ENCODE measurements at regions not wholly inside any gene's neighbourhood (a gene's known extent, or its start where the extent isn't known, plus 50 kb on each side); places are given as distances from the start of the nearest gene placed in this dataset.

DNA sequence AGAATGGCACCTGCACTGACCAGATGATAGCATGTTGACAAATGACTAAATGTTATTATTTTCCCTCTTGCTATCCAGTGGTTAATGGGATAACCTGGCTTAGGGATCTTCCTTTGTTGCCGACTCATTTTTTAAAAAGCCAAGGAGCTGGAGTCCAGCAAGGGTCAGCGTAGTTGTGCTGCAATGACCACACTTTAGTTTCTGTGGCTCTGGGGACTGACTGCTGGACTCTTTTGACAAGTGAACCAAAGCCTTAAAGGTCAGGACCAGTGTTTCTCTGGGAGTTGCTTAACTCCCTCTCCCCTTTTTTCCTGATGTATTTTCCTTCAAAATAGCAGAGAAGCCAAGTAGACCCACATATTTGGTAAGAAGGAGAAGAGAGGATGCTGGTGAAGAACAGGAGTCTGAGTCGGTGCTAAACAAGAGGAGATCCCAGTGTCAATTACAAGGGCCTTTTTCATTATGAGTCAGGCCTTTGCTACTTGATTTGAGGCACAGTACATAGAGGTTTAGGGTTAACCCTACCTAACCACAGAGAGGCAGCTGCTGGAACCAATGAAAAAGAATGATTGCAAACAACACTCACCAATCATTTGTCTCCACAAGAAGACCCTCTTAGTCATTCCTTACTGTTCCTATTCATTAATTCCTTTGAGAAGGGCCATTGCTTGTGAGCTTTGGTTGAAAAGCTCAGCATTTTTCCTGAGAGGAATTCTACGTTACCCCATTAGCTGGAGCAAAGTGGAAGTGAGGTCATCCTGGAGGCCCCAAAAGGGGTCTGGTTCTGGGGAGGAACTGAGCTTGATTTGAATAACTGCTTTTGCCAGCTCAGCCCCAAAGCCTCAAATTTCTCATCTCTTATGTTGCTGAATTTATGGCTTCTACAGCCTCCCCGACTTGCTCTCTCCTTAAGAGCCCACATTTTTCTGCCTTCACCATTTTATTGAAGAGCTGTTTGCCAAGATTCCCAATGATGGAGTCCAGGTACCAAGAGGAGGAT is 137.6 kb upstream of the HNMT start:
- TF ChIP-seq, protein P1, sequence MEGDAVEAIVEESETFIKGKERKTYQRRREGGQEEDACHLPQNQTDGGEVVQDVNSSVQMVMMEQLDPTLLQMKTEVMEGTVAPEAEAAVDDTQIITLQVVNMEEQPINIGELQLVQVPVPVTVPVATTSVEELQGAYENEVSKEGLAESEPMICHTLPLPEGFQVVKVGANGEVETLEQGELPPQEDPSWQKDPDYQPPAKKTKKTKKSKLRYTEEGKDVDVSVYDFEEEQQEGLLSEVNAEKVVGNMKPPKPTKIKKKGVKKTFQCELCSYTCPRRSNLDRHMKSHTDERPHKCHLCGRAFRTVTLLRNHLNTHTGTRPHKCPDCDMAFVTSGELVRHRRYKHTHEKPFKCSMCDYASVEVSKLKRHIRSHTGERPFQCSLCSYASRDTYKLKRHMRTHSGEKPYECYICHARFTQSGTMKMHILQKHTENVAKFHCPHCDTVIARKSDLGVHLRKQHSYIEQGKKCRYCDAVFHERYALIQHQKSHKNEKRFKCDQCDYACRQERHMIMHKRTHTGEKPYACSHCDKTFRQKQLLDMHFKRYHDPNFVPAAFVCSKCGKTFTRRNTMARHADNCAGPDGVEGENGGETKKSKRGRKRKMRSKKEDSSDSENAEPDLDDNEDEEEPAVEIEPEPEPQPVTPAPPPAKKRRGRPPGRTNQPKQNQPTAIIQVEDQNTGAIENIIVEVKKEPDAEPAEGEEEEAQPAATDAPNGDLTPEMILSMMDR (conservative IDR thresholded peaks at IDR 0.05; ENCODE audit: low read depth) = no peak
- POLR2A ChIA-PET (ENCODE audit: low non-redundant PET) = no interaction called here
- no peak overlapping the region for H3K27ac ChIP-seq
- DNase-seq (ENCODE audit: low spot score) = peak; percentile 5
- CTCF ChIA-PET = no interaction called here

DNA sequence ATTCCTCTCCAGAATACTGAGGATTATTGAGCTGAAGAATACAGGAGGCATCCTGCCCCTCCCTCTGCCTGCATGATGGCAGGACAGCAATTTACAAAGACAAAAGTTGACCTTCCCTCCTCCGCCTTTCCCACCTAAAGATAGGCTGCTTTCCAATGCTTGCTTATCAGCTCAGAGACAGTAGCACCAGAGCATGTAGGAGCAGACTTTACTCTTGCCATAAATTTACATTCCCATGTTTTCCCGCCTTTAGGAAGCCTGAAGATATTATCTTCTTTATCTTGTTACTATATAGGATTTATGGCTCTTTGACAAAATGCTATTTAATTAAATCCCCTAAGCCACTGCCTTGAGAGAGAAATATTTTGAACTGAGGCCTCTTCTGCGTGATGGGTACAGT is 135.6 kb upstream of the HNMT start:
- ChIA-PET POLR2A (ENCODE audit: low non-redundant PET) (no interaction called here), CTCF (no interaction called here)
- TF ChIP-seq, protein P1 (conservative IDR thresholded peaks at IDR 0.05; ENCODE audit: low read depth) = no peak
- no peak for DNase-seq (ENCODE audit: low spot score)
- no peak overlapping the region for H3K27ac ChIP-seq

DNA sequence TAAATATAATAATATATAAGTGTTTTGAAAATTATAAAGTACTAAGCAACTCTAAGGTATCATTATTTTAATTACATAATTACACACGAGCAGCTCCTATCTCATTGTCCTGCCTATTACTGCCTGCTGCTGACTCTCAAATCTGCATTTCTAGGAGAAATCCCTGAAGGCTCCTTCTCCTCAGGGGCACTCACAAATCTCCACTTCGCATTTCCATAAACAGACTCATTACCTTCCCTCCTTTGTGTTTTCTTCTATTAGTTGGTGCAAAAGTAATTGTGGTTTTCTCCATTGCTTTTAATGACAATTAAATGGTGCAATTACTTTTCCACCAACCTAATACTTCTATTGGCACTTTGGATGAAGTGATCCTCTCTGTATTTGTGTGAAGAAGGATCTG is 135.0 kb upstream of the HNMT start:
- no peak overlapping the region for H3K27ac ChIP-seq
- no peak for DNase-seq (ENCODE audit: low spot score)
- ChIA-PET CTCF (no interaction called here), POLR2A (ENCODE audit: low non-redundant PET) (no interaction called here)
- TF ChIP-seq, protein P1 (conservative IDR thresholded peaks at IDR 0.05; ENCODE audit: low read depth) = no peak

DNA sequence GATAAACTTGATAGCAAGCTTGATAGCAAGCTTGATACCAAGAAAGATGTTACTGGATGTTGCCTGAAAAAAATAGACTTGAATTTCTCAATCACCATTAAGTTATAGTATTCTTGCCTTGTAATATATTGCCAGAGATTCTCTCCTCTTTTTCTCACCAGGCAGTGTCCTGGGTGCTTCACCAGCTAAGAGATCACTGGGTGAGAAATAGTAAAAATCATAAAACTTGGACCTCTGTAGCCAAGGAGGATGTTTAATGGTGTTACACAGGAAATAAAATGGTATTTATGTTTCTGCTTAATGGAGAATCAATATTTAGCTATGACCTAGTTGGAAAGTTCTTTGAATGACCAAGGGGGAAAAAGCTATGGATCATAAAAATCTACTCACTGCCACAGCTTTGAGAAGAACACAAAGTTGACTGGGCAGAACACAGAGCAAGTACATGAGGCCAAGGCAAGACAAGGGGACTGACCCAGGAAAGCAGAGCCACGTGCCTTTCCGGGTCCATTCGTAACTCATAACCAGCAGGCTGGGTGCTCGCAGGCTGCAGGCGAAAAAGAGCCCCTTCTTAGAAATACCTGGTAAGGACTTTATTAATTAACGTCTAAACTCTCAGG is 129.4 kb upstream of the HNMT start:
- POLR2A ChIA-PET (ENCODE audit: low non-redundant PET) = no interaction called here
- H3K27ac ChIP-seq = no peak overlapping the region
- TF ChIP-seq, protein P1 (conservative IDR thresholded peaks at IDR 0.05; ENCODE audit: low read depth) = no peak
- no peak for DNase-seq (ENCODE audit: low spot score)
- CTCF ChIA-PET = interaction anchor here (0.7 kb wide), 1 partner anchor 1010 kb away, joined by 3 read pairs; no protein-coding TSS in a partner anchor

DNA sequence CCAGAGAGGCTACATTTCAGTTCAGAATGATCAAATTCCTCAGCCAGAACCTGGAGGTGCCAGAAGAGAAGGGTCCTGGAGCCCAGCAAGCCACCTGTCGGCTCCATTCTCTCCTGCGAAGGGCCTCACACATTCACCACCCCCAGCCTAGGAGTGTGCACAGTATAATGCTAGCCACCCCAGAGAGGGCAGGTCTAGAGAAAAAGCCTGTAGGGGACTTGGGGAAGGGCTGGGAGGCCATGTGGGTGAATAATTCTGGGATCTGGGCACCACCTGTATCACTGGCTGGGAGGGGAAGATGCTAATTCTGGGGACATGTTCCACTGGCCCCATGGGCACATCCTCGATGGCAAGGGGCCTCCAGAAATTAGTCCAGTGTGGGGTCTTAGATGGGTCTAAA is 127.6 kb upstream of the HNMT start:
- H3K27ac ChIP-seq = no peak overlapping the region
- CTCF ChIA-PET = interaction anchor here (0.6 kb wide), 1 partner anchor 1013 kb away, joined by 4 read pairs; no protein-coding TSS in a partner anchor
- POLR2A ChIA-PET (ENCODE audit: low non-redundant PET) = no interaction called here
- no peak for DNase-seq (ENCODE audit: low spot score)
- TF ChIP-seq, protein P1 (conservative IDR thresholded peaks at IDR 0.05; ENCODE audit: low read depth) = no peak

DNA sequence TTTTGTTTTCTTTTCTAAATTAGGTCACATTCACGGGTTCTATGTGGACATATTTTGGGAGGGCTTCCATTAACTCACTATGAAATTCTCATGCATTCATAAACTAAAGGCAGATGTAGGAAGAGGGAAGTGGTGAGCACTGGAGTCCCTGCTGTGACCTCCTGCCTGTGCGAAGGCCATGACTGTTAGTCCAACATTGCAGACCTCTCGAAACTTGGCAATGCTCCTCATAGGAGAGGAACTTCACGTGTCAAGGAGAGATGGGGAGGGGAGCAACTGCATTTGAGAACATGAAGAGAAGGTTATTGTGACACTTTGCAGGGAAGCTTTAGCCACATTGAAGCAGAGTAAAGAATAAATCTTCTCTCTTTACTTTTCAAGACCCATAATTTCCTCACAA is 126.4 kb upstream of the HNMT start:
- ChIA-PET CTCF (interaction anchor here (0.5 to 1.1 kb wide), 8 partner anchors 28 to 1428 kb away, joined by 3 to 6 read pairs (median 4); no protein-coding TSS in a partner anchor), POLR2A (ENCODE audit: low non-redundant PET) (no interaction called here)

More for the DNA sequence above, 126.4 kb upstream of the HNMT start:
- TF ChIP-seq, protein P1 (conservative IDR thresholded peaks at IDR 0.05; ENCODE audit: low read depth) = no peak
- H3K27ac ChIP-seq = no peak overlapping the region
- DNase-seq (ENCODE audit: low spot score) = no peak
